Cardiac fibroblast (primary cell): ENCODE measurements at regions not wholly inside any gene's neighbourhood (a gene's known extent, or its start where the extent isn't known, plus 50 kb on each side); places are given as distances from the start of the nearest gene placed in this dataset.

Experiments used
- DNase-seq, 2 donors: peaks; one replicate each; pipeline versions ENCODE4 v3.0.0 to v3.0.0-alpha.2; 2010; ENCODE audit warnings: low read depth in 2 of 2
- H3K4me3 ChIP-seq, 2 donors: replicated peaks in 1 of 2; 1 replicate in 1 of 2; 2 replicates in 1 of 2; pipeline ENCODE4 v1.5.1; 2011; ENCODE audit warnings: low read depth in 2 of 2, low read length in 2 of 2, mild to moderate bottlenecking in 2 of 2, moderate library complexity in 1 of 2
- CTCF ChIP-seq: IDR thresholded peaks from one replicate; pipeline ENCODE4 v1.5.1; 2011; ENCODE audit warnings: low read depth, mild to moderate bottlenecking, low read length, inconsistent platforms

DNA sequence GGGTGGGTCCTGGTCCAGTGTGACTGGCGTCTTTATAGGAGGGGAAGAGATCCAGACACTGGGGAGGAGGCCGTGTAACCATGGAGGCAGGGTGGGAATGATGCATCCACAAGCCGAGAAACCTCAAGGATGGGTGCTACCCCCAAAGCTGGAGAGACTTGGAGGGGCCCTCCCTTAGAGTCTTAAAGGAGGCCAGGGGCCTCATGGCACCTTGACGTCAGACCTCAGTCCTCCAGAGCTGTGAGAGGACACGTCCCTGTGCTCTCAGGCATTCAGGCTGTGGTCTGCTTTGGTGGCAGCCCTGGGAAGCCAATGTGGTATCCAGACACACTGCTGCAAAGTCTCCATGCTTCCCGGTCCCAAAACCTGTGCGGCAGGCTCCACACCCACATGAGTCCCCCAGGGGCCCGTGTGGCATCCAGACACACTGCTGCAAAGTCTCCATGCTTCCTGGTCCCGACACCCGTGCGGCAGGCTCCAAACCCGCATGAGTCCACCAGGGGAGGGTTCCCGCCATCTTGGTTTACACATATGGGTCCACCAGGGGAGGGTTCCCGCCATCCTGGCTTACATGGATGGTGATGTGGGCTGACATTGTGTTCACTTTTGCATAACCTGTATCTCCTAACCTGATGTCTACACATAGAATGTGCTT, 278.0 kb downstream of the SMOC2 start:
- H3K4me3 ChIP-seq, result no peak overlapping the region
- TF ChIP-seq CTCF, result no peak
- no peak for DNase-seq
